HEK293 (cell line): ENCODE measurements at regions not wholly inside any gene's neighbourhood (a gene's known extent, or its start where the extent isn't known, plus 50 kb on each side); places are given as distances from the start of the nearest gene placed in this dataset.

Source experiments
- CTCF ChIA-PET: fragments of 350-600 bp; formaldehyde crosslinking; extraction: SDS; loops from one replicate; lab custom pipeline; 2021; ENCODE audit warnings: antibody characterized with exemption; lab: Yijun Ruan, JAX
- POLR2A ChIA-PET: fragments of 300-600 bp; formaldehyde crosslinking; extraction: SDS; loops from one replicate; lab custom pipeline; 2020; ENCODE audit warnings: antibody characterized with exemption, inconsistent platforms; lab: Yijun Ruan, JAX
- H3K27ac ChIP-seq: fragments of 200-500 bp; sonication (Bioruptor generic); 2 replicates; pipeline ENCODE4 v1.5.1; 2014; ENCODE audit warnings: low read depth, low read length, control low read depth, inconsistent platforms; ENCODE audit errors: extremely low read depth
- H3K36me3 ChIP-seq, 2 experiments: fragments of 200-500 bp in 1 of 2; sonication (Bioruptor generic) in 1 of 2; 1 replicate in 1 of 2; 2 replicates in 1 of 2; pipeline ENCODE4 v1.5.1; 2014 to 2017; ENCODE audit warnings: inconsistent platforms in 2 of 2, low read length in 2 of 2; ENCODE audit not compliant: control insufficient read depth in 2 of 2, insufficient read depth in 1 of 2
- H3K4me1 ChIP-seq: fragments of 200-500 bp; sonication (Bioruptor generic); 2 replicates; pipeline ENCODE4 v1.5.1; 2014; ENCODE audit warnings: mild to moderate bottlenecking, low read length, inconsistent platforms; ENCODE audit not compliant: control insufficient read depth, insufficient read depth
- H3K4me3 ChIP-seq: 2 replicates; pipeline ENCODE4 v1.5.1; 2011; ENCODE audit warnings: low read depth, mild to moderate bottlenecking, control low read depth, low read length, moderate library complexity
- H3K9me3 ChIP-seq: fragments of 200-500 bp; sonication (Bioruptor generic); 2 replicates; pipeline ENCODE4 v1.5.1; 2014; ENCODE audit warnings: low read depth, low read length, inconsistent platforms; ENCODE audit not compliant: control insufficient read depth, insufficient read depth
- EGR2 ChIP-seq: fragments of 450-650 bp; formaldehyde crosslinking; IDR thresholded peaks from 2 replicates; pipeline ENCODE4 v1.5.1; 2016; ENCODE audit warnings: low read depth, missing biosample characterization, missing genetic modification characterization
- GLIS2 ChIP-seq: fragments of 450-650 bp; formaldehyde crosslinking; IDR thresholded peaks from 2 replicates; pipeline ENCODE4 v1.5.1; 2016; ENCODE audit warnings: missing biosample characterization, missing genetic modification characterization
- HOXD13 ChIP-seq: sonication (generic); formaldehyde crosslinking; IDR thresholded peaks from 2 replicates; pipeline ENCODE4 v1.8.0; 2022; ENCODE audit warnings: missing genetic modification reagents, borderline replicate concordance
- KLF10 ChIP-seq: fragments of 450-650 bp; IDR thresholded peaks from 2 replicates; pipeline ENCODE4 v1.5.1; 2018; ENCODE audit warnings: missing biosample characterization, mild to moderate bottlenecking, missing genetic modification characterization
- MZF1 ChIP-seq: fragments of 450-650 bp; formaldehyde crosslinking; IDR thresholded peaks from 2 replicates; pipeline ENCODE4 v1.5.1; 2017; ENCODE audit warnings: missing biosample characterization, missing genetic modification characterization, borderline replicate concordance
- ZBTB44 ChIP-seq: fragments of 450-650 bp; IDR thresholded peaks from 2 replicates; pipeline ENCODE4 v1.5.1; 2018; ENCODE audit warnings: missing biosample characterization, mild to moderate bottlenecking, missing genetic modification characterization
- ZIC2 ChIP-seq: fragments of 450-650 bp; formaldehyde crosslinking; IDR thresholded peaks from 2 replicates; pipeline ENCODE4 v1.5.1; 2016; ENCODE audit warnings: missing biosample characterization, missing genetic modification characterization
- ZNF10 ChIP-seq: fragments of 450-650 bp; formaldehyde crosslinking; IDR thresholded peaks from 2 replicates; pipeline ENCODE4 v1.5.1; 2017; ENCODE audit warnings: missing biosample characterization, missing genetic modification characterization
- ZNF18 ChIP-seq: fragments of 450-650 bp; formaldehyde crosslinking; IDR thresholded peaks from 2 replicates; pipeline ENCODE4 v1.5.1; 2016; ENCODE audit warnings: missing biosample characterization, missing genetic modification characterization
- ZNF184 ChIP-seq: fragments of 450-650 bp; IDR thresholded peaks from 2 replicates; pipeline ENCODE4 v1.5.1; 2018; ENCODE audit warnings: missing biosample characterization, mild to moderate bottlenecking, missing genetic modification characterization
- ZNF2 ChIP-seq: fragments of 450-650 bp; formaldehyde crosslinking; IDR thresholded peaks from 2 replicates; pipeline ENCODE4 v1.5.1; 2016; ENCODE audit warnings: missing biosample characterization, missing genetic modification characterization
- ZNF513 ChIP-seq: fragments of 450-650 bp; IDR thresholded peaks from 2 replicates; pipeline ENCODE4 v1.5.1; 2018; ENCODE audit warnings: missing biosample characterization, missing genetic modification characterization
- ZNF521 ChIP-seq: fragments of 450-650 bp; formaldehyde crosslinking; IDR thresholded peaks from 2 replicates; pipeline ENCODE4 v1.5.1; 2017; ENCODE audit warnings: missing biosample characterization, mild to moderate bottlenecking, missing genetic modification characterization
- ZNF560 ChIP-seq: fragments of 450-650 bp; formaldehyde crosslinking; IDR thresholded peaks from 2 replicates; pipeline ENCODE4 v1.5.1; 2017; ENCODE audit warnings: missing biosample characterization, missing genetic modification characterization, borderline replicate concordance
- ZNF623 ChIP-seq: fragments of 450-650 bp; formaldehyde crosslinking; IDR thresholded peaks from 2 replicates; pipeline ENCODE4 v1.5.1; 2016; ENCODE audit warnings: missing biosample characterization, missing genetic modification characterization
- ZNF626 ChIP-seq: fragments of 450-650 bp; sonication (Bioruptor Pico); formaldehyde crosslinking; IDR thresholded peaks from 2 replicates; pipeline ENCODE4 v1.5.1; 2018; ENCODE audit warnings: missing biosample characterization, missing genetic modification characterization, inconsistent platforms
- ZNF658 ChIP-seq: fragments of 450-650 bp; formaldehyde crosslinking; IDR thresholded peaks from 2 replicates; pipeline ENCODE4; 2016; ENCODE audit warnings: missing biosample characterization, missing genetic modification characterization
- TF ChIP-seq, protein P1 (sequence below): fragments of 450-650 bp; formaldehyde crosslinking; IDR thresholded peaks from 2 replicates; pipeline ENCODE4 v1.5.1; 2016; ENCODE audit warnings: missing biosample characterization, missing genetic modification characterization
- TF ChIP-seq, protein P2 (sequence below): fragments of 450-650 bp; formaldehyde crosslinking; IDR thresholded peaks from 2 replicates; pipeline ENCODE4 v1.5.1; 2016; ENCODE audit warnings: missing biosample characterization, missing genetic modification characterization
- TF ChIP-seq, protein P3 (sequence below): fragments of 450-650 bp; formaldehyde crosslinking; IDR thresholded peaks from 2 replicates; pipeline ENCODE4 v1.5.1; 2016; ENCODE audit warnings: missing biosample characterization, missing genetic modification characterization

GRCh38 chr13:36612230-36612629 lies 61.6 kb upstream of the SERTM1 start (continued):
- TF ChIP-seq EGR2 (no peak), ZNF658 (tag by site-specific recombination) (no peak), ZNF2 (tag by site-specific recombination) (no peak), MZF1 (tag by site-specific recombination) (no peak)
- TF ChIP-seq, protein P1, sequence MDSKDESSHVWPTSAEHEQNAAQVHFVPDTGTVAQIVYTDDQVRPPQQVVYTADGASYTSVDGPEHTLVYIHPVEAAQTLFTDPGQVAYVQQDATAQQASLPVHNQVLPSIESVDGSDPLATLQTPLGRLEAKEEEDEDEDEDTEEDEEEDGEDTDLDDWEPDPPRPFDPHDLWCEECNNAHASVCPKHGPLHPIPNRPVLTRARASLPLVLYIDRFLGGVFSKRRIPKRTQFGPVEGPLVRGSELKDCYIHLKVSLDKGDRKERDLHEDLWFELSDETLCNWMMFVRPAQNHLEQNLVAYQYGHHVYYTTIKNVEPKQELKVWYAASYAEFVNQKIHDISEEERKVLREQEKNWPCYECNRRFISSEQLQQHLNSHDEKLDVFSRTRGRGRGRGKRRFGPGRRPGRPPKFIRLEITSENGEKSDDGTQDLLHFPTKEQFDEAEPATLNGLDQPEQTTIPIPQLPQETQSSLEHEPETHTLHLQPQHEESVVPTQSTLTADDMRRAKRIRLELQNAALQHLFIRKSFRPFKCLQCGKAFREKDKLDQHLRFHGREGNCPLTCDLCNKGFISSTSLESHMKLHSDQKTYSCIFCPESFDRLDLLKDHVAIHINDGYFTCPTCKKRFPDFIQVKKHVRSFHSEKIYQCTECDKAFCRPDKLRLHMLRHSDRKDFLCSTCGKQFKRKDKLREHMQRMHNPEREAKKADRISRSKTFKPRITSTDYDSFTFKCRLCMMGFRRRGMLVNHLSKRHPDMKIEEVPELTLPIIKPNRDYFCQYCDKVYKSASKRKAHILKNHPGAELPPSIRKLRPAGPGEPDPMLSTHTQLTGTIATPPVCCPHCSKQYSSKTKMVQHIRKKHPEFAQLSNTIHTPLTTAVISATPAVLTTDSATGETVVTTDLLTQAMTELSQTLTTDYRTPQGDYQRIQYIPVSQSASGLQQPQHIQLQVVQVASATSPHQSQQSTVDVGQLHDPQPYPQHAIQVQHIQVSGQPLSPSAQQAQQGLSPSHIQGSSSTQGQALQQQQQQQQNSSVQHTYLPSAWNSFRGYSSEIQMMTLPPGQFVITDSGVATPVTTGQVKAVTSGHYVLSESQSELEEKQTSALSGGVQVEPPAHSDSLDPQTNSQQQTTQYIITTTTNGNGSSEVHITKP (tag by site-specific recombination): no peak

GRCh38 chr13:36616706-36617105 lies 57.1 kb upstream of the SERTM1 start:
- Histone ChIP-seq H3K27ac (no peak overlapping the region), H3K36me3 (no peaks in the 10 kb centered on the region), H3K9me3 (no peaks in the 10 kb centered on the region), H3K4me3 (no peak overlapping the region), H3K4me1 (no peaks in the 10 kb centered on the region)
- no peak for TF ChIP-seq ZNF626 (tag by site-specific recombination)
- TF ChIP-seq MZF1 (tag by site-specific recombination): no peak
- no peak for TF ChIP-seq HOXD13
- no peak for TF ChIP-seq ZNF184
- no peak for TF ChIP-seq GLIS2 (tag by site-specific recombination)
- no peak for TF ChIP-seq ZNF623 (tag by site-specific recombination)
- no peak for TF ChIP-seq ZNF513
- TF ChIP-seq, protein P2, sequence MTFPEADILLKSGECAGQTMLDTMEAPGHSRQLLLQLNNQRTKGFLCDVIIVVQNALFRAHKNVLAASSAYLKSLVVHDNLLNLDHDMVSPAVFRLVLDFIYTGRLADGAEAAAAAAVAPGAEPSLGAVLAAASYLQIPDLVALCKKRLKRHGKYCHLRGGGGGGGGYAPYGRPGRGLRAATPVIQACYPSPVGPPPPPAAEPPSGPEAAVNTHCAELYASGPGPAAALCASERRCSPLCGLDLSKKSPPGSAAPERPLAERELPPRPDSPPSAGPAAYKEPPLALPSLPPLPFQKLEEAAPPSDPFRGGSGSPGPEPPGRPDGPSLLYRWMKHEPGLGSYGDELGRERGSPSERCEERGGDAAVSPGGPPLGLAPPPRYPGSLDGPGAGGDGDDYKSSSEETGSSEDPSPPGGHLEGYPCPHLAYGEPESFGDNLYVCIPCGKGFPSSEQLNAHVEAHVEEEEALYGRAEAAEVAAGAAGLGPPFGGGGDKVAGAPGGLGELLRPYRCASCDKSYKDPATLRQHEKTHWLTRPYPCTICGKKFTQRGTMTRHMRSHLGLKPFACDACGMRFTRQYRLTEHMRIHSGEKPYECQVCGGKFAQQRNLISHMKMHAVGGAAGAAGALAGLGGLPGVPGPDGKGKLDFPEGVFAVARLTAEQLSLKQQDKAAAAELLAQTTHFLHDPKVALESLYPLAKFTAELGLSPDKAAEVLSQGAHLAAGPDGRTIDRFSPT: no peak
- TF ChIP-seq ZBTB44 (tag by site-specific recombination): no peak
- TF ChIP-seq ZNF521 (tag by site-specific recombination): no peak
- TF ChIP-seq, protein P3, sequence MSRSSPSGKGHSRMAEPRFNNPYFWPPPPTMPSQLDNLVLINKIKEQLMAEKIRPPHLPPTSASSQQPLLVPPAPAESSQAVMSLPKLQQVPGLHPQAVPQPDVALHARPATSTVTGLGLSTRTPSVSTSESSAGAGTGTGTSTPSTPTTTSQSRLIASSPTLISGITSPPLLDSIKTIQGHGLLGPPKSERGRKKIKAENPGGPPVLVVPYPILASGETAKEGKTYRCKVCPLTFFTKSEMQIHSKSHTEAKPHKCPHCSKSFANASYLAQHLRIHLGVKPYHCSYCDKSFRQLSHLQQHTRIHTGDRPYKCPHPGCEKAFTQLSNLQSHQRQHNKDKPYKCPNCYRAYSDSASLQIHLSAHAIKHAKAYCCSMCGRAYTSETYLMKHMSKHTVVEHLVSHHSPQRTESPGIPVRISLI (tag by site-specific recombination): no peak
- TF ChIP-seq ZNF560 (tag by site-specific recombination): no peak
- no peak for TF ChIP-seq KLF10
- TF ChIP-seq ZNF10 (tag by site-specific recombination): no peak
- TF ChIP-seq ZIC2 (tag by site-specific recombination): no peak
- no peak for TF ChIP-seq ZNF18
- ChIA-PET POLR2A (no interaction called here), CTCF (interaction anchor here (0.7 kb wide), 1 partner anchor 119 kb away, joined by 3 read pairs; no protein-coding TSS in a partner anchor)
